ENCODE measurements at regions not wholly inside any gene's neighbourhood (a gene's known extent, or its start where the extent isn't known, plus 50 kb on each side); places are given as distances from the start of the nearest gene placed in this dataset.

GRCh38 chr22:47814474-47814873 lies 1052.0 kb downstream of the TBC1D22A start:
- Histone ChIP-seq H3K4me2 (ENCODE audit: low read depth, low read length) (no peak overlapping the region), H3K4me3 (ENCODE audit: low read length) (no peak overlapping the region), H2AFZ (ENCODE audit: low read length) (no peak overlapping the region), H3K9me3 (replicated peaks; ENCODE audit: insufficient read depth, low read length) (no peaks in the 10 kb centered on the region), H3K79me2 (ENCODE audit: low read length) (no peaks in the 10 kb centered on the region), H3K27ac (ENCODE audit: low read length) (no peak overlapping the region), H4K20me1 (ENCODE audit: insufficient read depth, low read length) (no peaks in the 10 kb centered on the region), H3K9me2 (replicated peaks; ENCODE audit: insufficient read depth, low read length) (no peaks in the 10 kb centered on the region), H3K9ac (ENCODE audit: low read length) (no peak overlapping the region), H3K4me1 (ENCODE audit: low read length) (no peaks in the 10 kb centered on the region), H3K27me3 (replicated peaks; ENCODE audit: insufficient read depth, low read length) (no peaks in the 10 kb centered on the region), H3F3A (ENCODE audit: insufficient read depth, low read length) (no peaks in the 10 kb centered on the region), H3K36me3 (replicated peaks; ENCODE audit: insufficient read depth, low read length) (no peaks in the 10 kb centered on the region)
- no peak for DNase-seq
- TF ChIP-seq EZH2phosphoT487 (IDR thresholded peaks at IDR 0.05; ENCODE audit: low read length) (no peak), EZH2 (optimal IDR thresholded peaks at IDR 0.05; ENCODE audit: low read depth, low read length) (no peak)
- TF ChIP-seq, protein P1, sequence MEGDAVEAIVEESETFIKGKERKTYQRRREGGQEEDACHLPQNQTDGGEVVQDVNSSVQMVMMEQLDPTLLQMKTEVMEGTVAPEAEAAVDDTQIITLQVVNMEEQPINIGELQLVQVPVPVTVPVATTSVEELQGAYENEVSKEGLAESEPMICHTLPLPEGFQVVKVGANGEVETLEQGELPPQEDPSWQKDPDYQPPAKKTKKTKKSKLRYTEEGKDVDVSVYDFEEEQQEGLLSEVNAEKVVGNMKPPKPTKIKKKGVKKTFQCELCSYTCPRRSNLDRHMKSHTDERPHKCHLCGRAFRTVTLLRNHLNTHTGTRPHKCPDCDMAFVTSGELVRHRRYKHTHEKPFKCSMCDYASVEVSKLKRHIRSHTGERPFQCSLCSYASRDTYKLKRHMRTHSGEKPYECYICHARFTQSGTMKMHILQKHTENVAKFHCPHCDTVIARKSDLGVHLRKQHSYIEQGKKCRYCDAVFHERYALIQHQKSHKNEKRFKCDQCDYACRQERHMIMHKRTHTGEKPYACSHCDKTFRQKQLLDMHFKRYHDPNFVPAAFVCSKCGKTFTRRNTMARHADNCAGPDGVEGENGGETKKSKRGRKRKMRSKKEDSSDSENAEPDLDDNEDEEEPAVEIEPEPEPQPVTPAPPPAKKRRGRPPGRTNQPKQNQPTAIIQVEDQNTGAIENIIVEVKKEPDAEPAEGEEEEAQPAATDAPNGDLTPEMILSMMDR (IDR thresholded peaks at IDR 0.05; ENCODE audit: low read length) = no peak

DNA sequence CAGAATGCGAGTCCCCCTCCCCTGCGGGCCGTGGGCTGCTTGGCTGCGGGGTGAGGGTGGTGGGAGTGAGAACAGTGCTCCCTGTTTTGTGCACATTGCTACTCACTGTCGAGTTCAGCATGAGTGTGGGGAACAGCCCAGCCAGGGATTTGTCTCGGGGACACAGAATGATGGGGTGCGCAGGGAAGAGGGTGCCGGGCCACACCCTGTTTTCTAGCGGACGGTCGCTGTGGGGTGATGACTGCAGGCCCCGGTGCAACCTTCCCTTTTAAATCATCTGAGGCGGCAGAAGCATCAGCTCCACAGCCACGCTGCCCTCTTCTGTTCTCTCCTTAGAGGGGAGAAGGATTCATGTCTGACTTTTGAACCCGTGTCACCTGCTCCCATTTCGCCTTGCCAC lies 1051.2 kb downstream of the TBC1D22A start:
- no peaks in the 10 kb centered on the region for H3K4me1 ChIP-seq (ENCODE audit: low read length)
- no peaks in the 10 kb centered on the region for H3K36me3 ChIP-seq (replicated peaks; ENCODE audit: insufficient read depth, low read length)
- H3K27me3 ChIP-seq (replicated peaks; ENCODE audit: insufficient read depth, low read length) = no peaks in the 10 kb centered on the region
- H2AFZ ChIP-seq (ENCODE audit: low read length) = no peak overlapping the region
- no peak overlapping the region for H3K9ac ChIP-seq (ENCODE audit: low read length)
- H4K20me1 ChIP-seq (ENCODE audit: insufficient read depth, low read length) = no peaks in the 10 kb centered on the region
- no peaks in the 10 kb centered on the region for H3K9me3 ChIP-seq (replicated peaks; ENCODE audit: insufficient read depth, low read length)
- TF ChIP-seq EZH2phosphoT487 (IDR thresholded peaks at IDR 0.05; ENCODE audit: low read length) = no peak
- no peak for TF ChIP-seq EZH2 (optimal IDR thresholded peaks at IDR 0.05; ENCODE audit: low read depth, low read length)
- TF ChIP-seq, protein P1 (IDR thresholded peaks at IDR 0.05; ENCODE audit: low read length) = no peak
- no peaks in the 10 kb centered on the region for H3F3A ChIP-seq (ENCODE audit: insufficient read depth, low read length)
- H3K27ac ChIP-seq (ENCODE audit: low read length) = no peak overlapping the region
- no peak overlapping the region for H3K4me3 ChIP-seq (ENCODE audit: low read length)
- DNase-seq = no peak
- H3K79me2 ChIP-seq (ENCODE audit: low read length) = no peaks in the 10 kb centered on the region
- H3K4me2 ChIP-seq (ENCODE audit: low read depth, low read length) = no peak overlapping the region
- H3K9me2 ChIP-seq (replicated peaks; ENCODE audit: insufficient read depth, low read length) = no peaks in the 10 kb centered on the region

GRCh38 chr22:47811971-47812370 lies 1049.5 kb downstream of the TBC1D22A start:
- no peak for DNase-seq
- H2AFZ ChIP-seq (ENCODE audit: low read length) = no peak overlapping the region
- no peak overlapping the region for H3K4me2 ChIP-seq (ENCODE audit: low read depth, low read length)
- no peaks in the 10 kb centered on the region for H3K9me2 ChIP-seq (replicated peaks; ENCODE audit: insufficient read depth, low read length)
- no peaks in the 10 kb centered on the region for H3K9me3 ChIP-seq (replicated peaks; ENCODE audit: insufficient read depth, low read length)
- H3K27me3 ChIP-seq (replicated peaks; ENCODE audit: insufficient read depth, low read length) = no peaks in the 10 kb centered on the region
- H4K20me1 ChIP-seq (ENCODE audit: insufficient read depth, low read length) = no peaks in the 10 kb centered on the region
- no peaks in the 10 kb centered on the region for H3K4me1 ChIP-seq (ENCODE audit: low read length)
- no peaks in the 10 kb centered on the region for H3F3A ChIP-seq (ENCODE audit: insufficient read depth, low read length)
- no peak overlapping the region for H3K9ac ChIP-seq (ENCODE audit: low read length)
- no peak for TF ChIP-seq EZH2 (optimal IDR thresholded peaks at IDR 0.05; ENCODE audit: low read depth, low read length)
- TF ChIP-seq, protein P1 (IDR thresholded peaks at IDR 0.05; ENCODE audit: low read length) = no peak
- no peak for TF ChIP-seq EZH2phosphoT487 (IDR thresholded peaks at IDR 0.05; ENCODE audit: low read length)
- no peak overlapping the region for H3K27ac ChIP-seq (ENCODE audit: low read length)
- no peaks in the 10 kb centered on the region for H3K79me2 ChIP-seq (ENCODE audit: low read length)
- H3K4me3 ChIP-seq (ENCODE audit: low read length) = no peak overlapping the region
- H3K36me3 ChIP-seq (replicated peaks; ENCODE audit: insufficient read depth, low read length) = no peaks in the 10 kb centered on the region

All from MM.1S (cell line).